Spleen (tissue), 11 donors: ENCODE measurements at regions not wholly inside any gene's neighbourhood (a gene's known extent, or its start where the extent isn't known, plus 50 kb on each side); places are given as distances from the start of the nearest gene placed in this dataset.

Experiments
- DNase-seq: peaks from one replicate; pipeline ENCODE4 v3.0.0-alpha.2; 2020
- H3K27ac ChIP-seq, 8 donors: fragments of 200-600 bp; sonication (generic) in 7 of 8; 1 replicate in 4 of 8; 2 replicates in 4 of 8; pipeline versions ENCODE4 v1.5.0 to v1.8.0; 2016 to 2021; ENCODE audit warnings: inconsistent platforms in 4 of 8, mild to moderate bottlenecking in 4 of 8, moderate library complexity in 1 of 8
- H3K27me3 ChIP-seq, 7 donors: fragments of 200-600 bp; sonication (generic) in 6 of 7; replicated peaks in 1 of 7; 1 replicate in 4 of 7; 2 replicates in 3 of 7; pipeline versions ENCODE4 v1.5.0 to v1.8.0; 2016 to 2021; ENCODE audit warnings: inconsistent platforms in 3 of 7, mild to moderate bottlenecking in 1 of 7
- H3K36me3 ChIP-seq, 6 donors: fragments of 200-600 bp; sonication (generic) in 5 of 6; 1 replicate in 4 of 6; 2 replicates in 2 of 6; pipeline versions ENCODE4 v1.5.0 to v1.8.0; 2016 to 2021; ENCODE audit warnings: inconsistent platforms in 2 of 6
- H3K4me1 ChIP-seq, 6 donors: fragments of 200-600 bp; sonication (generic) in 5 of 6; 1 replicate in 3 of 6; 2 replicates in 3 of 6; pipeline versions ENCODE4 v1.5.0 to v1.8.0; 2016 to 2021; ENCODE audit warnings: inconsistent platforms in 3 of 6
- H3K4me3 ChIP-seq, 8 donors: fragments of 200-600 bp; sonication (generic) in 7 of 8; 1 replicate in 4 of 8; 2 replicates in 4 of 8; pipeline versions ENCODE4 v1.5.0 to v1.8.0; 2016 to 2021; ENCODE audit warnings: inconsistent platforms in 4 of 8, mild to moderate bottlenecking in 4 of 8, moderate library complexity in 2 of 8
- H3K9me3 ChIP-seq, 8 donors: fragments of 200-600 bp; sonication (generic) in 7 of 8; 1 replicate in 4 of 8; 2 replicates in 4 of 8; pipeline versions ENCODE4 v1.5.0 to v1.8.0; 2016 to 2021; ENCODE audit warnings: inconsistent platforms in 4 of 8
- POLR2A ChIP-seq, 3 donors: fragments of 450-650 bp; IDR thresholded peaks; one replicate each; pipeline ENCODE4 v1.5.1; 2017; ENCODE audit warnings: antibody characterized with exemption in 3 of 3, mild to moderate bottlenecking in 1 of 3
- POLR2AphosphoS5 ChIP-seq, 3 donors: sonication (generic); formaldehyde crosslinking; IDR thresholded peaks; one replicate each; pipeline ENCODE4 v1.5.1; 2017; ENCODE audit warnings: antibody characterized with exemption in 3 of 3
- WGBS, 5 donors: extraction: QIAGEN DNeasy Blood & Tissue Kit in 3 of 5; methylation state at CpG; one replicate each; pipeline versions ENCODE4 v1.1.5 to v1.1.7; 2013 to 2018; 5-methylcytosine and 5-hydroxymethylcytosine counted together
- intact Hi-C: fragments of 100-400 bp; cut with DNase I; formaldehyde crosslinking; loops from one replicate; pipeline ENCODE4 v1.15.0; 2023; ENCODE audit warnings: low total_unique reads
- TF ChIP-seq, protein P1 (sequence below), 11 experiments: fragments of 200-600 bp in 7 of 11; fragments of 450-650 bp in 4 of 11; sonication (generic) in 4 of 11; IDR thresholded peaks in 8 of 11; conservative IDR thresholded peaks in 3 of 11; 1 replicate in 7 of 11; 2 replicates in 4 of 11; pipeline versions ENCODE4 v1.4.0 to v1.8.0; 2016 to 2021; ENCODE audit warnings: antibody characterized with exemption in 11 of 11, inconsistent platforms in 4 of 11, mild to moderate bottlenecking in 1 of 11
- donor health status: healthy with polysubstance abuse.
- donor health status: DM: no; HTN: no; CAD: no; lungs with moderate emphysema.
- donor health status: DM: no; HTN: no; CAD: no.
- donor health status: Bipolar disorder and iron deficiency.
- donor health status: healthy.
- donor health status: DM: no; HTN: no; CAD: no.
- donor health status: DM: yes; HTN: yes; CAD: no.

- no peak for DNase-seq
- intact Hi-C loops: no loop called here
- Histone ChIP-seq H3K27ac (no peak overlapping the region), H3K4me1 (peaks cover 0 to 4% (median 0%) of the 10 kb centered on the region in 6 donors), H3K9me3 (no peaks in the 10 kb centered on the region), H3K4me3 (no peak overlapping the region), H3K27me3 (no peaks in the 10 kb centered on the region), H3K36me3 (no peaks in the 10 kb centered on the region)
- TF ChIP-seq, protein P1, sequence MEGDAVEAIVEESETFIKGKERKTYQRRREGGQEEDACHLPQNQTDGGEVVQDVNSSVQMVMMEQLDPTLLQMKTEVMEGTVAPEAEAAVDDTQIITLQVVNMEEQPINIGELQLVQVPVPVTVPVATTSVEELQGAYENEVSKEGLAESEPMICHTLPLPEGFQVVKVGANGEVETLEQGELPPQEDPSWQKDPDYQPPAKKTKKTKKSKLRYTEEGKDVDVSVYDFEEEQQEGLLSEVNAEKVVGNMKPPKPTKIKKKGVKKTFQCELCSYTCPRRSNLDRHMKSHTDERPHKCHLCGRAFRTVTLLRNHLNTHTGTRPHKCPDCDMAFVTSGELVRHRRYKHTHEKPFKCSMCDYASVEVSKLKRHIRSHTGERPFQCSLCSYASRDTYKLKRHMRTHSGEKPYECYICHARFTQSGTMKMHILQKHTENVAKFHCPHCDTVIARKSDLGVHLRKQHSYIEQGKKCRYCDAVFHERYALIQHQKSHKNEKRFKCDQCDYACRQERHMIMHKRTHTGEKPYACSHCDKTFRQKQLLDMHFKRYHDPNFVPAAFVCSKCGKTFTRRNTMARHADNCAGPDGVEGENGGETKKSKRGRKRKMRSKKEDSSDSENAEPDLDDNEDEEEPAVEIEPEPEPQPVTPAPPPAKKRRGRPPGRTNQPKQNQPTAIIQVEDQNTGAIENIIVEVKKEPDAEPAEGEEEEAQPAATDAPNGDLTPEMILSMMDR (IDR thresholded peaks at IDR 0.05 in 8 of 11, conservative IDR thresholded peaks at IDR 0.05 in 3 of 11): no peak
- no peak for TF ChIP-seq POLR2AphosphoS5 (IDR thresholded peaks at IDR 0.05)
- TF ChIP-seq POLR2A (IDR thresholded peaks at IDR 0.05): no peak
- 85 to 91% (median 89%) methylated on average over 5 of the region's 5 CpGs for WGBS, 5 donors
These were observed 74.4 kb upstream of the COPS8 start for GRCh38 chr2:237011206-237011795.

- H3K4me3 ChIP-seq: no peak overlapping the region
- intact Hi-C loops: no loop called here
- TF ChIP-seq, protein P1 (IDR thresholded peaks at IDR 0.05 in 8 of 11, conservative IDR thresholded peaks at IDR 0.05 in 3 of 11): no peak
- TF ChIP-seq POLR2A (IDR thresholded peaks at IDR 0.05) (no peak), POLR2AphosphoS5 (IDR thresholded peaks at IDR 0.05) (no peak)
- WGBS, 5 donors: 73 to 79% (median 76%) methylated on average over 9 of the region's 9 CpGs
- H3K27ac ChIP-seq: no peak overlapping the region
- no peaks in the 10 kb centered on the region for H3K9me3 ChIP-seq
- H3K27me3 ChIP-seq: no peaks in the 10 kb centered on the region
- H3K36me3 ChIP-seq: no peaks in the 10 kb centered on the region
- peaks cover 0 to 4% (median 0%) of the 10 kb centered on the region in 6 donors for H3K4me1 ChIP-seq
- no peak for DNase-seq
These were observed 73.7 kb upstream of the COPS8 start for GRCh38 chr2:237012004-237012403.

- intact Hi-C loops: no loop called here
- 54 to 65% (median 60%) methylated on average over 16 of the region's 16 CpGs for WGBS, 5 donors
These were observed 73.0 kb upstream of the COPS8 start for GRCh38 chr2:237012577-237013267.

DNA sequence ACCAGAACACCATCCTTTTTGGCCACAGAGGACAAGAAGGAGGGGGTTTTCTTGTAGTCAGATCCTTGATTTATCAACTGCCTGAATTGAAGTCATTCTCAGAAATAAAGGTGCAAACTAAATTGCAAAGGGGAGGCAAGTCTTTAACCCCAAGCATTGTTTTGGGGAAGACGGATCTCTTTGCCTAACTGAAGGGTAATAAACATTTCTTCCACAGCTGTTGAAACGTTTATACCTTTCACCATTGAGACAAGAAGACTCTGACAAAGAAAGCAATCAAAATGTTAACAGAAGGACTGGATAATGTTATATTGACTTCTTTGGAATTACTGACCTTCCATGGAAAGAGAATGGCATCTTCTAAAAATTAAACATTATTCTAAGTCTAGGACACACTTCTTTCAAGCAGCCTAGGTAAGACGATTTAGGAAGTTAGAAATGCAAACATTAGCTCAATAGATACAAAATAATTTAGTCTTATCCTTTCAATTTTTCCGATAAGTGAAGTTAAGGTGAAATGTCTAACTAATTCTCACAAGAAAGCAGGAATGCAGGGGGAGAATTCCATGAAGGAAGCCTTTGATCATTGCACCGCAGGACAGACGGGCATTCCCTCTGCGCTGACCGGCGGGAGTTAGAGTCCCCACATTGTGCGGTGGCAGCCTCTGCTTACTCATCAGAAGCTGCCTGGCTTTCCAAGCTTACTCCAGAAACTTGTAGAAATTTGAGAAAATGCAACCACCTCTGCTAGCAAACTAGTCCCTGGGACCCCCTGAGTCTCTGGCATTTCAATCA is 69.4 kb upstream of the COPS8 start:
- Histone ChIP-seq H3K9me3 (no peaks in the 10 kb centered on the region), H3K36me3 (no peaks in the 10 kb centered on the region), H3K4me3 (no peak overlapping the region), H3K27me3 (no peaks in the 10 kb centered on the region), H3K4me1 (peaks cover 0 to 4% (median 0%) of the 10 kb centered on the region in 6 donors), H3K27ac (no peak overlapping the region)
- no peak for DNase-seq
- intact Hi-C loops: no loop called here
- TF ChIP-seq POLR2A (IDR thresholded peaks at IDR 0.05) (no peak), POLR2AphosphoS5 (IDR thresholded peaks at IDR 0.05) (no peak)
- TF ChIP-seq, protein P1 (IDR thresholded peaks at IDR 0.05 in 8 of 11, conservative IDR thresholded peaks at IDR 0.05 in 3 of 11): no peak
- 92 to 95% (median 92%) methylated on average over 10 of the region's 10 CpGs for WGBS, 5 donors

More at GRCh38 chr2:237012577-237013267, 73.0 kb upstream of the COPS8 start:
- Histone ChIP-seq H3K4me1 (peaks cover 0 to 4% (median 0%) of the 10 kb centered on the region in 6 donors), H3K4me3 (no peak overlapping the region), H3K36me3 (no peaks in the 10 kb centered on the region), H3K27me3 (no peaks in the 10 kb centered on the region), H3K27ac (no peak overlapping the region), H3K9me3 (no peaks in the 10 kb centered on the region)
- TF ChIP-seq POLR2AphosphoS5 (IDR thresholded peaks at IDR 0.05): no peak
- DNase-seq: no peak
